Esophagus muscularis mucosa (tissue), 4 donors: ENCODE measurements at regions not wholly inside any gene's neighbourhood (a gene's known extent, or its start where the extent isn't known, plus 50 kb on each side); places are given as distances from the start of the nearest gene placed in this dataset.

ENCODE experiments used
- DNase-seq: peaks from one replicate; pipeline ENCODE4 v3.0.0-alpha.2; 2017; ENCODE audit errors: extremely low spot score
- H3K27ac ChIP-seq, 4 donors: fragments of 200-600 bp; sonication (generic); replicated peaks in 1 of 4; 1 replicate in 3 of 4; 2 replicates in 1 of 4; pipeline ENCODE4 v1.5.1; 2016 to 2019; ENCODE audit warnings: mild to moderate bottlenecking in 1 of 4
- H3K27me3 ChIP-seq, 4 donors: fragments of 200-600 bp; sonication (generic); one replicate each; pipeline versions ENCODE4 v1.5.1 to v1.6.0; 2016 to 2019
- H3K36me3 ChIP-seq, 4 donors: fragments of 200-600 bp; sonication (generic); one replicate each; pipeline ENCODE4 v1.5.1; 2016 to 2019
- H3K4me1 ChIP-seq, 4 donors: fragments of 200-600 bp; sonication (generic); one replicate each; pipeline ENCODE4 v1.5.1; 2016 to 2019
- H3K4me3 ChIP-seq, 4 donors: fragments of 200-600 bp; sonication (generic); 1 replicate in 2 of 4; 2 replicates in 2 of 4; pipeline ENCODE4 v1.5.1; 2016 to 2019; ENCODE audit warnings: mild to moderate bottlenecking in 4 of 4, moderate library complexity in 1 of 4
- H3K9me3 ChIP-seq, 4 donors: fragments of 200-600 bp; sonication (generic); 1 replicate in 3 of 4; 2 replicates in 1 of 4; pipeline ENCODE4 v1.5.1; 2016 to 2019
- CTCF ChIP-seq, 3 experiments: fragments of 200-600 bp in 2 of 3; fragments of 450-650 bp in 1 of 3; sonication (generic) in 2 of 3; IDR thresholded peaks; one replicate each; pipeline ENCODE4 v1.5.1; 2017 to 2019; ENCODE audit warnings: antibody characterized with exemption in 3 of 3, mild to moderate bottlenecking in 2 of 3, moderate library complexity in 1 of 3
- EP300 ChIP-seq: sonication (generic); formaldehyde crosslinking; IDR thresholded peaks from one replicate; pipeline ENCODE4 v1.6.1; 2017; ENCODE audit warnings: antibody characterized with exemption
- POLR2A ChIP-seq: fragments of 450-650 bp; IDR thresholded peaks from one replicate; pipeline ENCODE4 v1.6.1; 2017; ENCODE audit warnings: antibody characterized with exemption, moderate library complexity, mild to moderate bottlenecking, low read depth
- POLR2AphosphoS5 ChIP-seq, 2 donors: sonication (generic); formaldehyde crosslinking; IDR thresholded peaks; one replicate each; pipeline ENCODE4 v1.6.1; 2017; ENCODE audit warnings: antibody characterized with exemption in 2 of 2
- WGBS: methylation state at CpG from one replicate; pipeline ENCODE4 v1.1.5; 2018; 5-methylcytosine and 5-hydroxymethylcytosine counted together
- intact Hi-C: fragments of 100-400 bp; cut with DNase I; formaldehyde crosslinking; loops from one replicate; pipeline ENCODE4 v1.15.1; 2023

- TF ChIP-seq POLR2AphosphoS5 (IDR thresholded peaks at IDR 0.05) (no peak), EP300 (no peak), POLR2A (no peak), CTCF (IDR thresholded peaks at IDR 0.05) (no peak)
- WGBS, result 77% methylated on average over 4 of the region's 4 CpGs
- Histone ChIP-seq H3K9me3 (no peaks in the 10 kb centered on the region), H3K4me1 (peaks cover 0 to 25% (median 23%) of the 10 kb centered on the region in 4 donors), H3K36me3 (no peaks in the 10 kb centered on the region), H3K27ac (no peak overlapping the region), H3K27me3 (no peaks in the 10 kb centered on the region), H3K4me3 (no peak overlapping the region)
- no peak for DNase-seq
- intact Hi-C loops, result no loop called here
Measured at GRCh38 chr4:128721896-128722295, 87.6 kb upstream of the JADE1 start.

- Histone ChIP-seq H3K27ac (no peak overlapping the region), H3K9me3 (no peaks in the 10 kb centered on the region), H3K4me1 (peaks cover 0 to 37% (median 34%) of the 10 kb centered on the region in 4 donors), H3K36me3 (no peaks in the 10 kb centered on the region), H3K4me3 (no peak overlapping the region), H3K27me3 (no peaks in the 10 kb centered on the region)
- intact Hi-C loops, result no loop called here
- no peak for DNase-seq
- WGBS, result 85% methylated on average over 4 of the region's 4 CpGs
- TF ChIP-seq POLR2AphosphoS5 (IDR thresholded peaks at IDR 0.05) (no peak), POLR2A (no peak), CTCF (IDR thresholded peaks at IDR 0.05) (no peak), EP300 (no peak)
Measured at GRCh38 chr4:128720270-128720669, 89.2 kb upstream of the JADE1 start.

GRCh38 chr4:128718768-128719167 lies 90.7 kb upstream of the JADE1 start:
- Histone ChIP-seq H3K9me3 (no peaks in the 10 kb centered on the region), H3K36me3 (no peaks in the 10 kb centered on the region), H3K4me3 (no peak overlapping the region), H3K4me1 (peaks cover 0 to 37% (median 34%) of the 10 kb centered on the region in 4 donors), H3K27ac (no peak overlapping the region), H3K27me3 (no peaks in the 10 kb centered on the region)
- no peak for DNase-seq
- no peak for TF ChIP-seq CTCF (IDR thresholded peaks at IDR 0.05)
- no peak for TF ChIP-seq EP300
- peak in 1 of 2 donors; percentile 18 for TF ChIP-seq POLR2AphosphoS5 (IDR thresholded peaks at IDR 0.05)
- TF ChIP-seq POLR2A, result no peak
- 77% methylated on average over 1 of the region's 1 CpG for WGBS
- intact Hi-C loops, result no loop called here

- Histone ChIP-seq H3K27ac (peak overlapping the region; percentile 21 to 67 (median 56)), H3K36me3 (no peaks in the 10 kb centered on the region), H3K4me3 (no peak overlapping the region), H3K9me3 (no peaks in the 10 kb centered on the region), H3K27me3 (no peaks in the 10 kb centered on the region), H3K4me1 (peaks cover 0 to 37% (median 34%) of the 10 kb centered on the region in 4 donors)
- no peak for DNase-seq
- TF ChIP-seq CTCF (IDR thresholded peaks at IDR 0.05) (no peak), POLR2AphosphoS5 (IDR thresholded peaks at IDR 0.05) (peak in 1 of 2 donors; percentile 49)
- WGBS, result 17% methylated on average over 4 of the region's 4 CpGs
- intact Hi-C loops, result no loop called here
Measured at GRCh38 chr4:128716338-128716737, 93.2 kb upstream of the JADE1 start.

- H3K36me3 ChIP-seq, result no peaks in the 10 kb centered on the region
- DNase-seq, result no peak
- intact Hi-C loops, result no loop called here
- peaks cover 0 to 37% (median 34%) of the 10 kb centered on the region in 4 donors for H3K4me1 ChIP-seq
- no peaks in the 10 kb centered on the region for H3K9me3 ChIP-seq
- peak overlapping the region in 3 of 4 donors; percentile 21 to 67 (median 58) for H3K27ac ChIP-seq
- H3K27me3 ChIP-seq, result no peaks in the 10 kb centered on the region
- no peak for TF ChIP-seq EP300
- no peak for TF ChIP-seq POLR2A
- no peak for TF ChIP-seq CTCF (IDR thresholded peaks at IDR 0.05)
- no peak for TF ChIP-seq POLR2AphosphoS5 (IDR thresholded peaks at IDR 0.05)
- WGBS, result 86% methylated on average over 5 of the region's 5 CpGs
- no peak overlapping the region for H3K4me3 ChIP-seq
Measured at GRCh38 chr4:128715616-128716015, 93.9 kb upstream of the JADE1 start.
